ENCODE measurements at regions not wholly inside any gene's neighbourhood (a gene's known extent, or its start where the extent isn't known, plus 50 kb on each side); places are given as distances from the start of the nearest gene placed in this dataset.

DNA sequence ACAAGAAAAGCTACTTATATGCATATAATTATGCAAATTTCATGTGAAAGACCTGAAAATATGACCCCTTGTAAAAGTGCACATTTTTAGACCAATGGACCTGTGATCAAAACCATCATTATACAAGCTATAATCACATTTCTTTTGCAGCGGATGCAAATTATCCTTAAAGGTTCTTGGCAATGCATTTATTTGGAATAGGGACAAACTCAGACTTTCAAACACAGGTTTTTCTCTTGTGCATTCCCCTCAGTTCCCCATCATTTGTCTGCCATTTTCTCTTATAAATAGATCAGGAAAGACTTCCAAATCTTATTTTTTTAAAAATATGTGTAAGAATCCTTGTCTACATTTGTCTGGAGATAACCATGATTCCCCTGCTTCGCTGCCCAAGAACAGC, 954.2 kb upstream of the NRXN1 start:
- TF ChIP-seq, protein P1, sequence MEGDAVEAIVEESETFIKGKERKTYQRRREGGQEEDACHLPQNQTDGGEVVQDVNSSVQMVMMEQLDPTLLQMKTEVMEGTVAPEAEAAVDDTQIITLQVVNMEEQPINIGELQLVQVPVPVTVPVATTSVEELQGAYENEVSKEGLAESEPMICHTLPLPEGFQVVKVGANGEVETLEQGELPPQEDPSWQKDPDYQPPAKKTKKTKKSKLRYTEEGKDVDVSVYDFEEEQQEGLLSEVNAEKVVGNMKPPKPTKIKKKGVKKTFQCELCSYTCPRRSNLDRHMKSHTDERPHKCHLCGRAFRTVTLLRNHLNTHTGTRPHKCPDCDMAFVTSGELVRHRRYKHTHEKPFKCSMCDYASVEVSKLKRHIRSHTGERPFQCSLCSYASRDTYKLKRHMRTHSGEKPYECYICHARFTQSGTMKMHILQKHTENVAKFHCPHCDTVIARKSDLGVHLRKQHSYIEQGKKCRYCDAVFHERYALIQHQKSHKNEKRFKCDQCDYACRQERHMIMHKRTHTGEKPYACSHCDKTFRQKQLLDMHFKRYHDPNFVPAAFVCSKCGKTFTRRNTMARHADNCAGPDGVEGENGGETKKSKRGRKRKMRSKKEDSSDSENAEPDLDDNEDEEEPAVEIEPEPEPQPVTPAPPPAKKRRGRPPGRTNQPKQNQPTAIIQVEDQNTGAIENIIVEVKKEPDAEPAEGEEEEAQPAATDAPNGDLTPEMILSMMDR (IDR thresholded peaks at IDR 0.05): no peak
- no peak for TF ChIP-seq POLR2A (IDR thresholded peaks at IDR 0.05)
